Panc1 (cell line): ENCODE measurements at regions not wholly inside any gene's neighbourhood (a gene's known extent, or its start where the extent isn't known, plus 50 kb on each side); places are given as distances from the start of the nearest gene placed in this dataset.

Experiments
- ATAC-seq: fragments of 200-7000 bp; cut with Tn5 transposase; 2 replicates; pipeline ENCODE4 v1.9.1; 2020; ENCODE audit warnings: mild to moderate bottlenecking, moderate library complexity
- BruUV-seq: library from RNA; stranded (reverse); fragments of 400-500 nt; replicated peaks from 2 replicates; lab custom pipeline; 2021; lab: Mats Ljungman, UMichigan
- CTCF ChIA-PET: fragments of 300-600 bp; sonication (Branson Sonifier 250); formaldehyde crosslinking; loops from one replicate; lab custom pipeline; 2022; ENCODE audit warnings: antibody characterized with exemption; lab: Charles Lee
- POLR2A ChIA-PET: fragments of 300-600 bp; sonication (Branson Sonifier 250); formaldehyde crosslinking; loops from one replicate; lab custom pipeline; 2022; ENCODE audit warnings: antibody characterized with exemption; lab: Charles Lee
- DNase-seq: peaks from one replicate; pipeline ENCODE4 v3.0.0-alpha.2; 2010; ENCODE audit warnings: low read depth, low spot score
- H3K27ac ChIP-seq: 2 replicates; pipeline ENCODE4 v1.5.1; 2011; ENCODE audit warnings: mild to moderate bottlenecking, low read length, inconsistent platforms
- H3K27me3 ChIP-seq: fragments of 200-500 bp; sonication (Bioruptor generic); 2 replicates; pipeline ENCODE4 v1.6.0; 2014; ENCODE audit warnings: low read length, inconsistent platforms; ENCODE audit not compliant: control insufficient read depth, insufficient read depth
- H3K36me3 ChIP-seq: fragments of 200-500 bp; sonication (Bioruptor generic); 2 replicates; pipeline ENCODE4 v1.5.1; 2014; ENCODE audit warnings: inconsistent platforms, mild to moderate bottlenecking, low read length, moderate library complexity; ENCODE audit not compliant: control insufficient read depth, insufficient read depth
- H3K4me1 ChIP-seq: 2 replicates; pipeline ENCODE4 v1.5.1; 2011; ENCODE audit warnings: inconsistent platforms, mild to moderate bottlenecking, low read length, moderate library complexity; ENCODE audit not compliant: control insufficient read depth, insufficient read depth
- H3K4me3 ChIP-seq, 2 experiments: 2 replicates each; pipeline ENCODE4 v1.5.1; 2011 to 2012; ENCODE audit warnings: low read depth in 2 of 2, low read length in 2 of 2, mild to moderate bottlenecking in 2 of 2, inconsistent platforms in 1 of 2, moderate library complexity in 1 of 2
- H3K9me3 ChIP-seq: fragments of 200-500 bp; sonication (Bioruptor generic); 2 replicates; pipeline ENCODE4 v1.5.1; 2014; ENCODE audit warnings: low read depth, mild to moderate bottlenecking, inconsistent platforms, low read length, moderate library complexity; ENCODE audit not compliant: control insufficient read depth, insufficient read depth
- POLR2AphosphoS5 ChIP-seq: IDR thresholded peaks from 2 replicates; pipeline ENCODE4 v1.6.1; 2012; ENCODE audit warnings: mild to moderate bottlenecking, low read depth, low read length, moderate library complexity
- REST ChIP-seq, 2 experiments: IDR thresholded peaks; 2 replicates each; pipeline ENCODE4 v1.6.1; 2011 to 2012; ENCODE audit warnings: low read depth in 2 of 2, control low read depth in 1 of 2, low read length in 1 of 2, mild to moderate bottlenecking in 1 of 2, moderate library complexity in 1 of 2; ENCODE audit not compliant: insufficient read depth in 1 of 2
- SIN3A ChIP-seq: IDR thresholded peaks from 2 replicates; pipeline ENCODE4 v1.6.1; 2012; ENCODE audit warnings: low read depth, mild to moderate bottlenecking, low read length, moderate library complexity, borderline replicate concordance; ENCODE audit not compliant: insufficient read depth
- TCF7L2 ChIP-seq: IDR thresholded peaks from 2 replicates; pipeline ENCODE4 v1.6.1; 2011; ENCODE audit warnings: mild to moderate bottlenecking, low read depth, low read length, inconsistent platforms
- in situ Hi-C: cut with HindIII; loops from 2 replicates; pipeline ENCODE4 v1.10.0; 2016; ENCODE audit warnings: low sequenced_read_pairs, low pct_unique_long_range_greater_than_20kb
- intact Hi-C: fragments of 100-400 bp; cut with micrococcal nuclease; formaldehyde crosslinking; loops from one replicate; pipeline ENCODE4 v1.10.0; 2022; ENCODE audit not compliant: unreplicated experiment
- TF ChIP-seq, protein P1 (sequence below): fragments of 450-650 bp; IDR thresholded peaks from 2 replicates; pipeline ENCODE4 v1.5.1; 2017; ENCODE audit warnings: mild to moderate bottlenecking

GRCh38 chr6:87926072-87926471 is 121.6 kb upstream of the SPACA1 start:
- no peak overlapping the region for H3K4me3 ChIP-seq
- H3K4me1 ChIP-seq: no peaks in the 10 kb centered on the region
- H3K27me3 ChIP-seq: no peaks in the 10 kb centered on the region; the same call in 1 of the 2 replicates
- ChIA-PET CTCF (no interaction called here), POLR2A (no interaction called here)
- H3K9me3 ChIP-seq: no peaks in the 10 kb centered on the region
- in situ Hi-C loops: no loop called here
- no peaks in the 10 kb centered on the region for H3K36me3 ChIP-seq
- no peak overlapping the region for H3K27ac ChIP-seq
- TF ChIP-seq, protein P1, sequence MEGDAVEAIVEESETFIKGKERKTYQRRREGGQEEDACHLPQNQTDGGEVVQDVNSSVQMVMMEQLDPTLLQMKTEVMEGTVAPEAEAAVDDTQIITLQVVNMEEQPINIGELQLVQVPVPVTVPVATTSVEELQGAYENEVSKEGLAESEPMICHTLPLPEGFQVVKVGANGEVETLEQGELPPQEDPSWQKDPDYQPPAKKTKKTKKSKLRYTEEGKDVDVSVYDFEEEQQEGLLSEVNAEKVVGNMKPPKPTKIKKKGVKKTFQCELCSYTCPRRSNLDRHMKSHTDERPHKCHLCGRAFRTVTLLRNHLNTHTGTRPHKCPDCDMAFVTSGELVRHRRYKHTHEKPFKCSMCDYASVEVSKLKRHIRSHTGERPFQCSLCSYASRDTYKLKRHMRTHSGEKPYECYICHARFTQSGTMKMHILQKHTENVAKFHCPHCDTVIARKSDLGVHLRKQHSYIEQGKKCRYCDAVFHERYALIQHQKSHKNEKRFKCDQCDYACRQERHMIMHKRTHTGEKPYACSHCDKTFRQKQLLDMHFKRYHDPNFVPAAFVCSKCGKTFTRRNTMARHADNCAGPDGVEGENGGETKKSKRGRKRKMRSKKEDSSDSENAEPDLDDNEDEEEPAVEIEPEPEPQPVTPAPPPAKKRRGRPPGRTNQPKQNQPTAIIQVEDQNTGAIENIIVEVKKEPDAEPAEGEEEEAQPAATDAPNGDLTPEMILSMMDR: no peak
- TF ChIP-seq POLR2AphosphoS5: no peak
- TF ChIP-seq TCF7L2: no peak
- no peak for TF ChIP-seq SIN3A
- TF ChIP-seq REST (IDR thresholded peaks at IDR 0.05; ENCODE audit: insufficient read depth in 1 of 2, low read depth in 2 of 2, low read length in 1 of 2): no peak
- no TSS peak for BruUV-seq
- DNase-seq: no peak
- no peak for ATAC-seq
- intact Hi-C loops: loop anchor here (10.0 kb wide), 1 partner anchor 559 kb away; no protein-coding TSS in a partner anchor

DNA sequence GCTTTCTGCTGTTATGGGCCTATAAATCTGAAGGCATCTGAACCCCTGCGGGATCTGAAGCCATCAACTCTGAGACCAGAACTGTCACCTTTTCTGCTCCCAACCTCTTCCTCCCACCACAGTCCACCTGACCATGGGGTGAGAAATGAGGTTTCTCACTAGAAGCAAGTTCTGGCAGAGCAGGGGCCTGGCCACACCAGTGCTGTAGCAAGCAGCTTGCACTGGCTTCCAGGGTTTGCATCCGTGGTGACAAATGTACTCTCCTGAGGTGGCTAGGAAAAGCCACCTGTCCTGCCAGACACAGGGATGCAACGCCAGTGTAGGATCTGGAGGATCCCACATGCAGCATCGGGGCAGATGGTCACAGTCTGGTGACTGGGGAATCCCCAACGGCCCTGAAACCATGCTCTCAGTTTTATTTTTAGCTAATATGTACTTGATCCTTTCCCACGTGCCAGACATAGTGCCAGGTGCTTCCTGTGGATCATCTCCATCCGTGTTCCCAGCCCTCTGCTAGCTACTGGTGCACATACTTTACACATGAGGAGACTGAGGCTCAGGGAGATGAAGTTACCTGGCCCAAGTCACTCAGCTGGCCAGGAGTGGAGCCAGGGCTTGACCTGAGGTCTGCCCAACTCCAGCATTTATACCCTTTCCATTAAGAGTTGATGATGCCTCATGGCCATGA is 122.1 kb upstream of the SPACA1 start:
- Histone ChIP-seq H3K4me1 (no peaks in the 10 kb centered on the region), H3K9me3 (no peaks in the 10 kb centered on the region), H3K27ac (no peak overlapping the region), H3K27me3 (no peaks in the 10 kb centered on the region; the same call in 1 of the 2 replicates), H3K36me3 (no peaks in the 10 kb centered on the region), H3K4me3 (no peak overlapping the region)
- BruUV-seq: no TSS peak
- intact Hi-C loops (loop anchor here (10.0 kb wide), 1 partner anchor 559 kb away; no protein-coding TSS in a partner anchor), in situ Hi-C loops (no loop called here)
- no peak for DNase-seq
- ATAC-seq: no peak
- no peak for TF ChIP-seq TCF7L2
- no peak for TF ChIP-seq SIN3A
- no peak for TF ChIP-seq REST (IDR thresholded peaks at IDR 0.05; ENCODE audit: insufficient read depth in 1 of 2, low read depth in 2 of 2, low read length in 1 of 2)
- CTCF ChIA-PET: no interaction called here
- POLR2A ChIA-PET: no interaction called here
